ENCODE measurements at regions not wholly inside any gene's neighbourhood (a gene's known extent, or its start where the extent isn't known, plus 50 kb on each side); places are given as distances from the start of the nearest gene placed in this dataset.

DNA sequence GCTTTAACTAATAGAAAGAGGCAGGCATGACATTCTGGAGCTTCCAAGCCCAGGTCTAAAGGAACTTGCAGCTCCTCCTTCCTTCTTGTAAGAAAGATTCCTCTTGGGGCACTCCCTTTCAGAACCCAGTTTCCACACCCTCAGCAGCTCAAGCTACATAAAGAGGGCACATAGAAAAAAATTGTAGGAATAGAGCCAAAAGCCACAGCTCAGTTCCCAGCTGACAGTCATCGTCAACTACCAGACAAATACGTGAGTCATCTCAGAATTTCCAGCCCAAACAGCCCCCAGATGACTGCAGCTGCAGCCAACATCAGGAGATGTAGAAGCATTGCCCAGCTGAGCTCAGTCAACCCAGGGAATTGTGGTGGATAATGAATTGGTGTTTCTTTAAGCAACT is 349.8 kb upstream of the ARID1B start:
- Histone ChIP-seq H3K9me3 (ENCODE audit: low read length) (no peaks in the 10 kb centered on the region), H4K20me1 (ENCODE audit: insufficient read depth) (no peaks in the 10 kb centered on the region), H3K4me2 (ENCODE audit: low read length) (no peak overlapping the region), H2AFZ (ENCODE audit: low read depth, low read length) (no peak overlapping the region), H3K36me3 (ENCODE audit: insufficient read depth, low read length) (no peaks in the 10 kb centered on the region), H3K79me2 (replicated peaks; ENCODE audit: insufficient read depth, low read length) (no peaks in the 10 kb centered on the region), H3K9me2 (ENCODE audit: insufficient read depth, low read length) (no peaks in the 10 kb centered on the region), H3F3A (ENCODE audit: insufficient read depth, low read length, poor library complexity, severe bottlenecking) (no peaks in the 10 kb centered on the region), H3K4me3 (ENCODE audit: low read length) (no peak overlapping the region), H3K27ac (ENCODE audit: low read length) (no peak overlapping the region), H3K27me3 (ENCODE audit: insufficient read depth, low read depth, low read length) (no peaks in the 10 kb centered on the region), H3K9ac (ENCODE audit: low read length) (no peak overlapping the region)
- no peak for TF ChIP-seq SMC3 (conservative IDR thresholded peaks at IDR 0.05; ENCODE audit: poor library complexity)
- TF ChIP-seq, protein P1, sequence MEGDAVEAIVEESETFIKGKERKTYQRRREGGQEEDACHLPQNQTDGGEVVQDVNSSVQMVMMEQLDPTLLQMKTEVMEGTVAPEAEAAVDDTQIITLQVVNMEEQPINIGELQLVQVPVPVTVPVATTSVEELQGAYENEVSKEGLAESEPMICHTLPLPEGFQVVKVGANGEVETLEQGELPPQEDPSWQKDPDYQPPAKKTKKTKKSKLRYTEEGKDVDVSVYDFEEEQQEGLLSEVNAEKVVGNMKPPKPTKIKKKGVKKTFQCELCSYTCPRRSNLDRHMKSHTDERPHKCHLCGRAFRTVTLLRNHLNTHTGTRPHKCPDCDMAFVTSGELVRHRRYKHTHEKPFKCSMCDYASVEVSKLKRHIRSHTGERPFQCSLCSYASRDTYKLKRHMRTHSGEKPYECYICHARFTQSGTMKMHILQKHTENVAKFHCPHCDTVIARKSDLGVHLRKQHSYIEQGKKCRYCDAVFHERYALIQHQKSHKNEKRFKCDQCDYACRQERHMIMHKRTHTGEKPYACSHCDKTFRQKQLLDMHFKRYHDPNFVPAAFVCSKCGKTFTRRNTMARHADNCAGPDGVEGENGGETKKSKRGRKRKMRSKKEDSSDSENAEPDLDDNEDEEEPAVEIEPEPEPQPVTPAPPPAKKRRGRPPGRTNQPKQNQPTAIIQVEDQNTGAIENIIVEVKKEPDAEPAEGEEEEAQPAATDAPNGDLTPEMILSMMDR (IDR thresholded peaks at IDR 0.05; ENCODE audit: poor library complexity, severe bottlenecking), result no peak
- TF ChIP-seq, protein P2, sequence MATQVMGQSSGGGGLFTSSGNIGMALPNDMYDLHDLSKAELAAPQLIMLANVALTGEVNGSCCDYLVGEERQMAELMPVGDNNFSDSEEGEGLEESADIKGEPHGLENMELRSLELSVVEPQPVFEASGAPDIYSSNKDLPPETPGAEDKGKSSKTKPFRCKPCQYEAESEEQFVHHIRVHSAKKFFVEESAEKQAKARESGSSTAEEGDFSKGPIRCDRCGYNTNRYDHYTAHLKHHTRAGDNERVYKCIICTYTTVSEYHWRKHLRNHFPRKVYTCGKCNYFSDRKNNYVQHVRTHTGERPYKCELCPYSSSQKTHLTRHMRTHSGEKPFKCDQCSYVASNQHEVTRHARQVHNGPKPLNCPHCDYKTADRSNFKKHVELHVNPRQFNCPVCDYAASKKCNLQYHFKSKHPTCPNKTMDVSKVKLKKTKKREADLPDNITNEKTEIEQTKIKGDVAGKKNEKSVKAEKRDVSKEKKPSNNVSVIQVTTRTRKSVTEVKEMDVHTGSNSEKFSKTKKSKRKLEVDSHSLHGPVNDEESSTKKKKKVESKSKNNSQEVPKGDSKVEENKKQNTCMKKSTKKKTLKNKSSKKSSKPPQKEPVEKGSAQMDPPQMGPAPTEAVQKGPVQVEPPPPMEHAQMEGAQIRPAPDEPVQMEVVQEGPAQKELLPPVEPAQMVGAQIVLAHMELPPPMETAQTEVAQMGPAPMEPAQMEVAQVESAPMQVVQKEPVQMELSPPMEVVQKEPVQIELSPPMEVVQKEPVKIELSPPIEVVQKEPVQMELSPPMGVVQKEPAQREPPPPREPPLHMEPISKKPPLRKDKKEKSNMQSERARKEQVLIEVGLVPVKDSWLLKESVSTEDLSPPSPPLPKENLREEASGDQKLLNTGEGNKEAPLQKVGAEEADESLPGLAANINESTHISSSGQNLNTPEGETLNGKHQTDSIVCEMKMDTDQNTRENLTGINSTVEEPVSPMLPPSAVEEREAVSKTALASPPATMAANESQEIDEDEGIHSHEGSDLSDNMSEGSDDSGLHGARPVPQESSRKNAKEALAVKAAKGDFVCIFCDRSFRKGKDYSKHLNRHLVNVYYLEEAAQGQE (IDR thresholded peaks at IDR 0.05; ENCODE audit: borderline replicate concordance), result no peak

DNA sequence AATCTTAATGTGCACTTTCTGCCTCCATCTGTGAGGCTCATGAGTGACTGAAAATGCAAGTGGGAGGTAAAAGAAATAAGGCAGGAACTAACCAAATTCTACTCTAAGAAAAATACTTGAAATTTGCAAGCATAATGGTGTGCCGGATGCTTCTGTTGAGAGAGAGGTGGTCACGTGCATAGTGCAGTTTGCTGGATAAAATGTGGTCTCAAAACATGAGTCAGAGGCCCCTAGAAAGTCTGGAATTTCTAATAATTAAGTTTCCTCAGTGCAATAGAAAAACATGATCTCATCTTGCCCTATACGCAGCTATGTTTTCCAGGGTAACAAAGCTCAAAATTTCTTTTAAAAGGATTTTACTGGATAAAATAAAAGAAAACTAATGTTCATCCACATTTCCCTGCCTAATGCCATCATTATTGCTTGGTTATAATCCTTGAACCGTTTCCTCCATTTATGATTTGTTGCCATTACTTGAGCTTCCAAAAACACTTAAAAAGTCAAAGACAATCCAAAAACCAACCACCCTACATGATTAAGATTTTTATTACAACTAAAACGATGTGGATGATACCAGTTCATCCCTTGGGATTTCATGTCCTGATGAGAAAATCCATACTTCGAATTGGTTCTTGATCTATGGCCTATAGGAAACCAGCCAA is 351.7 kb upstream of the ARID1B start:
- no peaks in the 10 kb centered on the region for H3K27me3 ChIP-seq (ENCODE audit: insufficient read depth, low read depth, low read length)
- H3K79me2 ChIP-seq (replicated peaks; ENCODE audit: insufficient read depth, low read length), result no peaks in the 10 kb centered on the region
- no peak overlapping the region for H3K4me2 ChIP-seq (ENCODE audit: low read length)
- no peak overlapping the region for H3K9ac ChIP-seq (ENCODE audit: low read length)
- H3K4me3 ChIP-seq (ENCODE audit: low read length), result no peak overlapping the region
- H3K27ac ChIP-seq (ENCODE audit: low read length), result no peak overlapping the region
- no peak for TF ChIP-seq EP300 (conservative IDR thresholded peaks at IDR 0.05; ENCODE audit: poor library complexity, severe bottlenecking)
- TF ChIP-seq, protein P1 (IDR thresholded peaks at IDR 0.05; ENCODE audit: poor library complexity, severe bottlenecking), result no peak
- TF ChIP-seq RAD21 (conservative IDR thresholded peaks at IDR 0.05), result no peak
- no peak for TF ChIP-seq EZH2 (IDR thresholded peaks at IDR 0.05; ENCODE audit: borderline replicate concordance, insufficient read depth, low read length, poor library complexity, severe bottlenecking)
- no peak for TF ChIP-seq MXI1 (conservative IDR thresholded peaks at IDR 0.05; ENCODE audit: poor library complexity, severe bottlenecking)
- no peak for TF ChIP-seq SMC3 (conservative IDR thresholded peaks at IDR 0.05; ENCODE audit: poor library complexity)
- TF ChIP-seq TAF1 (IDR thresholded peaks at IDR 0.05; ENCODE audit: low read depth), result no peak
- TF ChIP-seq, protein P2 (IDR thresholded peaks at IDR 0.05; ENCODE audit: borderline replicate concordance), result no peak
- TF ChIP-seq POLR2AphosphoS5 (IDR thresholded peaks at IDR 0.05), result no peak
- no peaks in the 10 kb centered on the region for H4K20me1 ChIP-seq (ENCODE audit: insufficient read depth)
- no peak overlapping the region for H2AFZ ChIP-seq (ENCODE audit: low read depth, low read length)
- H3K36me3 ChIP-seq (ENCODE audit: insufficient read depth, low read length), result no peaks in the 10 kb centered on the region
- H3F3A ChIP-seq (ENCODE audit: insufficient read depth, low read length, poor library complexity, severe bottlenecking), result no peaks in the 10 kb centered on the region
- H3K9me2 ChIP-seq (ENCODE audit: insufficient read depth, low read length), result no peaks in the 10 kb centered on the region
- no peaks in the 10 kb centered on the region for H3K9me3 ChIP-seq (ENCODE audit: low read length)

Measured in neural cell (in vitro differentiated cells).